ENCODE measurements at regions not wholly inside any gene's neighbourhood (a gene's known extent, or its start where the extent isn't known, plus 50 kb on each side); places are given as distances from the start of the nearest gene placed in this dataset.
A peak's percentile ranks its signal among the peaks of the same experiment; 100 is the strongest.

DNA sequence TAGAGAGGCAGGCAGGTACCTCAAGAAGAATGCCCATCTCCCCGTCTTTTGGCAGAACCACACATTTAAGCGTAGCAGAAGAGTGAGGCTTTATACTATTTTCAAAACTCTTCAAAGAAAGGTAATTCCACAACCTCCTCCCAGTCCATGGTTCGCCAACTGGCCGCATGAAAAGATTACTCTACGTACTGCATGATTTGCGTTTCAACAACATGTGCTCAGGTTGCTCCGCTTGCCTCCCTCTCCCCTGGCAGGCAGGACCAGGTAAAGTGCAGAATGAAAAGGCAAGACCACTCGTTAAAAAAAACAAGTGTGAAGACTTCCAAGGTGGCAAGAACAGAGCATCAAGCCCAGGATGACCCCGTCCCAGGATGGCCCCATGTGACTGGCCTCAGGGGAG lies 143.7 kb downstream of the SP3 start:
- no peak overlapping the region for H3K4me3 ChIP-seq (ENCODE audit: low read depth, low read length)
- DNase-seq (ENCODE audit: low read depth): no peak
- TF ChIP-seq, protein P1, sequence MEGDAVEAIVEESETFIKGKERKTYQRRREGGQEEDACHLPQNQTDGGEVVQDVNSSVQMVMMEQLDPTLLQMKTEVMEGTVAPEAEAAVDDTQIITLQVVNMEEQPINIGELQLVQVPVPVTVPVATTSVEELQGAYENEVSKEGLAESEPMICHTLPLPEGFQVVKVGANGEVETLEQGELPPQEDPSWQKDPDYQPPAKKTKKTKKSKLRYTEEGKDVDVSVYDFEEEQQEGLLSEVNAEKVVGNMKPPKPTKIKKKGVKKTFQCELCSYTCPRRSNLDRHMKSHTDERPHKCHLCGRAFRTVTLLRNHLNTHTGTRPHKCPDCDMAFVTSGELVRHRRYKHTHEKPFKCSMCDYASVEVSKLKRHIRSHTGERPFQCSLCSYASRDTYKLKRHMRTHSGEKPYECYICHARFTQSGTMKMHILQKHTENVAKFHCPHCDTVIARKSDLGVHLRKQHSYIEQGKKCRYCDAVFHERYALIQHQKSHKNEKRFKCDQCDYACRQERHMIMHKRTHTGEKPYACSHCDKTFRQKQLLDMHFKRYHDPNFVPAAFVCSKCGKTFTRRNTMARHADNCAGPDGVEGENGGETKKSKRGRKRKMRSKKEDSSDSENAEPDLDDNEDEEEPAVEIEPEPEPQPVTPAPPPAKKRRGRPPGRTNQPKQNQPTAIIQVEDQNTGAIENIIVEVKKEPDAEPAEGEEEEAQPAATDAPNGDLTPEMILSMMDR (IDR thresholded peaks at IDR 0.05; ENCODE audit: insufficient read depth, low read length): no peak

DNA sequence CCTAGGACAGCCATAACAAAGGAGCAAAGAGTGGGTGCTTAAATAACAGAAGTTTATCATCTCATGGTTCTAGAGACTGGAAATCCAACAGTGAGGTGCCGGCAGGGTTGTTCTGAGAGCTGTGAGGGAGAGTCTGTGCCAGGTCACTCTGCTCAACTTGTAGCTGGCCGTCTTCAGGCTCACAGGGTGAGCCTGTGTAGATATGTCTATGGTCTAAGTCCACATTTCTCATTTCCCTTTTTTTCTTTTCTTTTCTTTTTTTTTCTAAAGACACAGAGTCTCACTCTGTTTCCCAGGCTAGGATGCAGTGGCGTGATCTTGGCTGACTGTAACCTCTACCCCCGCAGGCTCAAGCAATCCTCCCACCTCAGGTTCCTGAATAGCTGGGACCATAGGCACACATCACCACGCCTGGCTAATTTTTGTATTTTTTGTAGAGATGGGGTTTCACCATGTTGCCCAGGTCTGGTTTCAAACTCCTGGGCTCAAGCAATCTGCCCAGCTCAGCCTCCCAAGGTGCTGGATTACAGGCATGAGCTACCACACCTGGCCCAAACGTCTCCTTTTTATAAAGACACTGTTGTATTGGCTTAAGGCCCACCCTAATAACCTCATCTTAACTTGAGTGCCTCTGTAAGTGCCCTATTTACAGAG lies 142.2 kb downstream of the SP3 start:
- DNase-seq (ENCODE audit: low read depth): no peak
- H3K4me3 ChIP-seq (ENCODE audit: low read depth, low read length): no peak overlapping the region
- TF ChIP-seq, protein P1 (IDR thresholded peaks at IDR 0.05; ENCODE audit: insufficient read depth, low read length): no peak

DNA sequence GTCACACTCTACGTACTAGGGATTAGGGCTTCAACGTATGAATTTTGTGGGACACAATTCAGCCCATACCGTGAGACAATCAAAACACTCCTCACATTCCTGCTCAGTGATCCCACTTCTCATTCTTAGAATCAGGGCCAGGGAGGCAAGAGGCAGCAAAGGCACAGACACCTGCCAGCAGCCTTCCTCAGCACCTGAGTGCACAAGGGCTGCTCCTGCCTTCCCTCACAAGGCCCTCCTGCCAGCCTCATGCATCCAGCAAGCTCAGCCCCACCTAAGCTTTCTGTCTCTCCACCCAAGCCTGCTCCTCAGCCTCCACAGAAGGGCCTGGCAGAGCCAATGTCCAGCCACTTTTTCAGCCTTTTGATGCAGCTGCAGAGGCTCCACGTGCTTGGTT lies 141.6 kb downstream of the SP3 start:
- TF ChIP-seq, protein P1 (IDR thresholded peaks at IDR 0.05; ENCODE audit: insufficient read depth, low read length): no peak
- no peak overlapping the region for H3K4me3 ChIP-seq (ENCODE audit: low read depth, low read length)
- no peak for DNase-seq (ENCODE audit: low read depth)

DNA sequence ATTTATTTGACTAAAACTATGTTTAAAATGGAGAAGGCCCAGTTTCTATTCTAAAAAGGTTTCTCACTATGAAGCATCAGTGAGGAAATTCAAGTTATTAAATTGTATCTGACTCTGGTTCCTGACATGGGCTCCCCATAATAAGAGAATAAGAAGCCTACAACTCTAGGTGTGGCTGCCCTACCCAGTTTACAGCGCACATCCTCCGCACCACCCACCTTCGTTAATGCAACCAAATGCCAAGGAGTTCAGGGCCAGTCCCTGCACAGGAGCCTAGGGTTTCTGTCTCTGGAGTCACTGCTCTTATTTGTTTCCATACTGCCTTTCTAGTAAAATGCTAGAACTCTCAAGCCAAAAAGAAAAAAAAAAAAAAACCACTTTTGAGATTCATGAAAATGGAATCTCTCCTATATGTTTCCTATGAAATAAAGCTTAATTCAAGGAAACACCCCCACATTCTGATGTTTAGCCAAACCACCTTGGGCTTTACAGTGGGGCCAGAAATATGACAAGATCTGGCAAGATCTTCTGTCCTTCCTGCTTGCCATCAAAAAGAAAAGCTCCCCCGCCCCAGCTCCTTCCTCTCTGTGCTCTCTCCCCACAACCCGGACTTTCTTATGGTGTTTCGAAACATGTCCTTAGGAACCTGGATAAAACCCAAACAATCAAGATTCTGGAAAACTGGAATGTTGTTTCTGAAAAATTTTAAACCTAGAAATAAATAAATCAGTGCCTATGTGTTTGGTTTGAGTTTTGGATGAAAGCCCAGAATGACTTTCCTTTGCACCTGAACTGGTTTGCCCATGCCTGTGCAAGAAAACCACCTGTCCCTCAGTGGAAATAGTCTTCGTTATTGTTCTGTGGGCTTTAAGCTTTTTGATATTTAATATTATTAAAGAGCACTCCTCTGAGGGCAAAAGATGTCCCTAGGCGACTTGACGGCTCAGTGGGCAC lies 136.7 kb downstream of the SP3 start:
- DNase-seq (ENCODE audit: low read depth): peak; percentile 73
- TF ChIP-seq, protein P1 (IDR thresholded peaks at IDR 0.05; ENCODE audit: insufficient read depth, low read length): no peak
- H3K4me3 ChIP-seq (ENCODE audit: low read depth, low read length): no peak overlapping the region

DNA sequence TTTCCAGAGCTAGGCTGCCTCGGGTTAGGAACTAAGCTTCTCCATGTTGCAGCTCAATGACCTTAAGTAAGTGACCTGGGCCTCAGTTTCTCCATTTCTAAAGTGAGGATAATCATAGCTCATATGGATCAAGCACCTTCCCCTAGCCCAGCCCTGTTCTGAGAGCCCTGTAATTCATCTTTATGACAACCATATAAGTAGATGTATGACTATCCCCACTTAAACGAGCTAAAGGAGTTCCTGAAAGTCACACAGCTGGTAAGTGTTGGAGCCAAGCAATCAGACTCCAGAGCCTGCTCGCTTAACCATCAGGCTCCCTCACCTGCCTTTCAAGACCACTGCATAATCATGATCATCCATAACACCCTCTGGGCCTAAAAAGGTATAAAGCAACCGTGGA lies 135.4 kb downstream of the SP3 start:
- DNase-seq (ENCODE audit: low read depth): no peak

DNA sequence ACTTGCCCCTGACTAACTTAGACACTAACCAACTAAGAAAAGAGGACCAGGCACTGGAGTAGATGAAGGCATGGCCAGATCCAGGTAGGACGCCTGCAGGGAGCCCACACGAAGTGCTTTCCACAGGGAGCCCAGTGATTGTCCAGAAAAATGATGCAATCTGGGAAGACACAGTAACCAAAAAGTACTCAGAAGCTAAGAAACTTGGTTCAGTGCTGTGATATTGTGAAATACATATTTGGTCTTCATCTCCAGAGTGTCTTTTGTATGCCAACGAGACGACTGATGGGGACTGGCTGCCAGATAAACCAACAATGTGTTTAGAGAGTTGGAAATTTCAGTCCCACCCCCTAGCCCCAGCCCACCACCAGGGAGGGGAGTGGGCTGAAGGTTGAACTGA lies 135.0 kb downstream of the SP3 start:
- H3K4me3 ChIP-seq (ENCODE audit: low read depth, low read length): no peak overlapping the region
- TF ChIP-seq, protein P1 (IDR thresholded peaks at IDR 0.05; ENCODE audit: insufficient read depth, low read length): no peak
- peak; percentile 54 for DNase-seq (ENCODE audit: low read depth)

More for the DNA sequence above, 135.4 kb downstream of the SP3 start:
- TF ChIP-seq, protein P1 (IDR thresholded peaks at IDR 0.05; ENCODE audit: insufficient read depth, low read length): no peak
- no peak overlapping the region for H3K4me3 ChIP-seq (ENCODE audit: low read depth, low read length)
